Prostate gland (tissue), 1 donor: ENCODE measurements at regions not wholly inside any gene's neighbourhood (a gene's known extent, or its start where the extent isn't known, plus 50 kb on each side); places are given as distances from the start of the nearest gene placed in this dataset.

ENCODE experiments used
- POLR2A ChIP-seq: fragments of 450-650 bp; IDR thresholded peaks from one replicate; pipeline ENCODE4 v1.6.1; 2016; ENCODE audit warnings: antibody characterized with exemption, mild to moderate bottlenecking
- POLR2AphosphoS5 ChIP-seq: sonication (generic); formaldehyde crosslinking; IDR thresholded peaks from one replicate; pipeline ENCODE4 v1.6.1; 2017; ENCODE audit warnings: antibody characterized with exemption

- TF ChIP-seq POLR2A (no peak), POLR2AphosphoS5 (no peak)
Observed at GRCh38 chr16:66240631-66241395, 125.7 kb upstream of the CDH5 start.
